ENCODE measurements at regions not wholly inside any gene's neighbourhood (a gene's known extent, or its start where the extent isn't known, plus 50 kb on each side); places are given as distances from the start of the nearest gene placed in this dataset.

- ChIA-PET CTCF (no interaction called here), POLR2A (ENCODE audit: unreplicated experiment) (no interaction called here)
- no TSS peak for BruUV-seq (replicated peaks)
- TF ChIP-seq CTCF (conservative IDR thresholded peaks at IDR 0.05; ENCODE audit: low read depth, low read length), result no peak
- TF ChIP-seq EZH2phosphoT487 (IDR thresholded peaks at IDR 0.05; ENCODE audit: borderline replicate concordance, low read length), result no peak
- TF ChIP-seq EZH2 (IDR thresholded peaks at IDR 0.05; ENCODE audit: low read length, unreplicated experiment), result no peak
- no peak overlapping the region for H2AFZ ChIP-seq (ENCODE audit: low read length)
- H3K9me2 ChIP-seq (replicated peaks; ENCODE audit: low read length), result no peaks in the 10 kb centered on the region
- H3K36me3 ChIP-seq (ENCODE audit: low read depth, low read length), result 0 out of 2 replicates have a peak, but pooled peaks cover 5% of the 10 kb centered on the region
- H3K27ac ChIP-seq (ENCODE audit: low read length), result peak overlapping the region; percentile 88
- H3K4me2 ChIP-seq (ENCODE audit: low read length), result peak overlapping the region; percentile 54
- peaks cover 72% of the 10 kb centered on the region for H3K4me1 ChIP-seq (ENCODE audit: insufficient read depth, low read length)
- peak; percentile 99 for DNase-seq
- peaks cover 13% of the 10 kb centered on the region for H3F3A ChIP-seq (ENCODE audit: low read length, unreplicated experiment)
- peak overlapping the region; percentile 48 for H3K9ac ChIP-seq (ENCODE audit: low read length)
- intact Hi-C loops (cut with micrococcal nuclease), result no loop called here
- no peaks in the 10 kb centered on the region for H4K20me1 ChIP-seq (ENCODE audit: low read length)
- ATAC-seq, result peak; percentile 66
- H3K9me3 ChIP-seq (ENCODE audit: low read length), result no peaks in the 10 kb centered on the region
- peaks cover 58% of the 10 kb centered on the region for H3K79me2 ChIP-seq (ENCODE audit: low read length)
- no peaks in the 10 kb centered on the region for H3K27me3 ChIP-seq (ENCODE audit: low read length)
- peak overlapping the region; percentile 19; the same call in 1 of the 2 replicates for H3K4me3 ChIP-seq (ENCODE audit: low read length)
Observed at GRCh38 chr12:107349008-107349747, 255.8 kb upstream of the CRY1 start.

GRCh38 chr12:107349839-107350238 is 256.5 kb upstream of the CRY1 start:
- ATAC-seq, result no peak
- peaks cover 56% of the 10 kb centered on the region for H3K79me2 ChIP-seq (ENCODE audit: low read length)

More at GRCh38 chr12:107349839-107350238, 256.5 kb upstream of the CRY1 start:
- ChIA-PET CTCF (no interaction called here), POLR2A (ENCODE audit: unreplicated experiment) (no interaction called here)
- Histone ChIP-seq H3K27ac (ENCODE audit: low read length) (peak overlapping the region; percentile 68), H3K4me1 (ENCODE audit: insufficient read depth, low read length) (peaks cover 65% of the 10 kb centered on the region), H3K9me3 (ENCODE audit: low read length) (no peaks in the 10 kb centered on the region), H3K27me3 (ENCODE audit: low read length) (no peaks in the 10 kb centered on the region), H3K4me2 (ENCODE audit: low read length) (peak overlapping the region; percentile 54), H3K4me3 (ENCODE audit: low read length) (peak overlapping the region; percentile 19; the same call in 1 of the 2 replicates), H2AFZ (ENCODE audit: low read length) (no peak overlapping the region), H3F3A (ENCODE audit: low read length, unreplicated experiment) (peaks cover 9% of the 10 kb centered on the region), H3K9me2 (replicated peaks; ENCODE audit: low read length) (no peaks in the 10 kb centered on the region), H3K9ac (ENCODE audit: low read length) (0 out of 2 replicates have a peak overlapping the region, but pooled peaks have one; percentile 5), H4K20me1 (ENCODE audit: low read length) (no peaks in the 10 kb centered on the region), H3K36me3 (ENCODE audit: low read depth, low read length) (0 out of 2 replicates have a peak, but pooled peaks cover 5% of the 10 kb centered on the region)
- no TSS peak for BruUV-seq (replicated peaks)
- peak; percentile 73 for DNase-seq
- TF ChIP-seq EZH2 (IDR thresholded peaks at IDR 0.05; ENCODE audit: low read length, unreplicated experiment), result no peak
- no peak for TF ChIP-seq EZH2phosphoT487 (IDR thresholded peaks at IDR 0.05; ENCODE audit: borderline replicate concordance, low read length)
- TF ChIP-seq CTCF (conservative IDR thresholded peaks at IDR 0.05; ENCODE audit: low read depth, low read length), result no peak
- intact Hi-C loops (cut with micrococcal nuclease), result no loop called here

Measured in PC-3 (cell line).